TTC549 (cell line): ENCODE measurements at regions not wholly inside any gene's neighbourhood (a gene's known extent, or its start where the extent isn't known, plus 50 kb on each side); places are given as distances from the start of the nearest gene placed in this dataset.
"Not testable (repeated sequence)": the region's sequence is repeated elsewhere in the genome, so short reads cannot be mapped to it uniquely, and the experiment has no call there.

Experiments
- FAIRE-seq: peaks from 2 replicates; lab custom pipeline; 2012; peaks lifted over from hg19 to GRCh38; lab: Jason Lieb, UNC

DNA sequence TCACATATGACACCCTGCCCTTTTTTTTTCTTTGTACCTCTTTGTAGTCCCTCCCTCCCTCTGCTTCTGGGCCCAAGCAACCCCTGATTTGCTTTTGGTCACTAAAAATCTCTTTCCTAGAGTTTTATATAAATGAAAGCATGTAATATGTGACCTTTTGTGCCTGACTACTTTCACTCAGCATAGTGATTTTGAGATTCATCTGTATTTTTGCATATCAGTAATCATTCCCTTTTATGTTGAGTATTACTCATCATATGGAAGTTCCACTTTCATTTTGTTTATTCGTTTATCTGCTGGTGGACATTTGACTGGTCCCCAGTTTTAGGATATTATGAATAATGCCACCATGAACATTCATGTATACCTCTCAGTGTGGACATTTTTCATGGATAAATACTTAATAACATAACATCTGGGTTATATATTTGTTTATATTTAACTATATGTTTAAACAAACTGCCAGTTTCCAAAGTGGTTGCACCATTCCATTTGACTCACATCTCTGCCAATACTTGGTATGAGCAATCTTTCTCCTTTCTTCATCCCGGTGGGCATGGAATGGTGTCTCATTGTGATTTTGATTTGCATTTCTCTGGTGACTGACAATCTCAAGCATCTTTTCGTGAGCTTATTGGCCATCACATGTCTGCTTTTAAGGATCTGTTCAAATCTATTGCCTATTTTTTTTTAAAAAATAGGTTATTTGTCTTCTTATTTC lies 115.7 kb upstream of the S1PR3 start:
- FAIRE-seq, result no peak

DNA sequence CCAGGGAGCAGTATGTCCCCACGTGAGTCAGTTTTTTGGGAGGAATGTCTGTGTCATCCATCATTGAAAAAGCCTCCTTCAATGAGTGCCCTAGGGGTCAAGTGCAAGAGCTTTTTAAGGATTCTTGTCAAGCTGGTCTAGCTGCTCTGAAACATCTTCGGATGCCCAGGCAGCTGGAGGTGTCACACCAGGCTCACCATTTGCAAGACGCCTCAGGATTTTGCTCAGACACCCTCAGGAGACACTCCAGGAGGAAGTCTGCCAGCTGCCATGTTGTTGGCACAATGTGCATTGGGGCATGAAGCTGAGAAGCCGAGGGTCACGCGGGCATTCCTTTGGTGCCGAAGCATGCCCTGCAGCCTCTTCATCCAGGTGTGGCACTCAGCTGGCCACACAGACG lies 111.1 kb upstream of the S1PR3 start:
- FAIRE-seq, result no peak

DNA sequence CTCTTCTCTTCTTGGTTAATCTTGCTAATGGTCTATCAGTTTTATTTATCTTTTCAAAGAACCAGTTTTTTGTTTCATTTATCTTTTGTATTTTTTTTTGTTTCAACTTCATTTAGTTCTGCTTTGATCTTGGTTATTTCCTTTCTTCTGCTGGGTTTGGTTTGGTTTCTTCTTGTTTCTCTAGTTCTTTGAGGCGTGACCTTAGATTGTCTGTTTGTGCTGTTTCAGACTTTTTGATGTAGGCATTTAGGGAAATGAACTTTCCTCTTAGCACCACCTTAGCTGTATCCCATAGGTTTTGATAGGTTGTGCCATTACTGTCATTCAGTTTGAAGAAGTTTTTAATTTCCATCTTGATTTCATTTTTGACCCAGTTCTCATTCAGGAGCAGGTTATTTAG lies 107.0 kb upstream of the S1PR3 start:
- FAIRE-seq, result not testable (repeated sequence)

DNA sequence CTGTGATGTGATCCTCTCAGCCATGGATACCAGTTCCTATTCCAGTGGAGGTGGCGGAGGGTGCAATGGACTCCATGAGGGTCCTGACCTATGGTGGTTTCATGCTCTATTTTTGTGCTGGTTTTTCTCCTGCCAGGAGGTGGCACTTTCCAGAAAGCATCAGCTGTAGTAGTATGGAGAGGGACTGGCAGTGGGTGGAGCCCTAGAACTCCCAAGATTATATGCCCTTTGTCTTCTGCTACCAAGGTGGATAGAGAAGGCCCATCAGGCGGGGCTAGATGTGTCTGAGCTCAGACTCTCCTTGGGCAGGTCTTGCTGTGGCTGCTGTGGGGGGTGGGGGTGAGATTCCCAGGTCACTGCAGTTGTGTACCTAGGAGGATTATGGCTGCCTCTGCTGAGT lies 104.5 kb upstream of the S1PR3 start:
- FAIRE-seq, result not testable (repeated sequence)

DNA sequence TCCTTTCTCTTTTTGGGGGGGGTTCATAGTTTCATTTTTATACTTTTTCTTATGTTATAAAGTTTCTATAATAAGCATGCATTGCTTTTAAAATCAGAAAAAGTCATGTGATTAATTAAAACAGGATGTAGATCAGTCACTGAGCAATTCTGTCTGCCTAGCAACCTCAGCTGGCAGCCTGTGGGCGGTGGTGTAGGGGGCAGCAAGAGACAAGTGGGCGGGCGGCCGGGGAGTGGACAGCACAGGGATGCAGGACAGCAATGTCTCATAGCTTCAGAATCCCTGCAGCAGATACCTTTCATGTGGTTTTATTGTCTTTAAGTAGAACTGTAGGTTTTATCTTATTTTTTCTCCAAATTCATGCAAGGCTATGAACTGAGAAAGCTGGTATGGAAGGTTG lies 101.9 kb upstream of the S1PR3 start:
- no peak for FAIRE-seq

DNA sequence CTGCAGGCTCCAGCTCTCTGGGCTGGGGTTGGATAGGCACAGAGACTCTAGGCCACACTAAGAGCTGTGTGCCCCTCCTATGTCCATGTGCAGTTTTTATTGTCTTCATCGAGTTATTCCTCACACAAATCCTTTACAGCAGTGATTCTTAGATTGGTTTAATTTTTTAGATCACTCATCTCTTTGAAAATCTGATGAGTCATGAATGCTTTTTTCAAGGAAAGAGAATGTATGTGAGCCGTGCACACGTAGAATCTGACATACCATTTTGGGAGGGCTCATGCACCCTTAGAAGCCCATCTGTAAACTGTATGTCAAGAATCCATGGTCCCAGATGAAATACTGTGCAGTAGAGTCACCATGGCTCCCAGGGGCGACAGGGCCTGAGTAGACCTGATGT lies 100.7 kb upstream of the S1PR3 start:
- FAIRE-seq, result no peak

DNA sequence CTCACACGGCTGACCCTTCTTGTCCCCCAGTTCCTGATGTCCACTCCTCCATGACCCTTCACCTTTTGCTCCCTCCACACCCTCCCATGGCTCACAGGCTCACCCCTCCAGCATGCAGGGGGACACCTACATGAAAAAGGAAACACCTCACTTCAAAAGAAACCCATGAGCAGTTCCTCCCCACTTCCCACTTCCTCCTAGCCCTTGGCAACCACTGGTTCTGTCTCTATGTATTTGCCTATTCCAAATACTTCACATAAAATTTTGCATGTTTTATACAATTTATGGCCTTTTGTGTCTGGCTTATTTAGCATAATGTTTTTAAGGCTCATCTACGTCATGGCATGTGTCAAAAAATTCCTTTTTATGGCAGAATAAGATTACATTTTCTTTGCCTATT lies 100.2 kb upstream of the S1PR3 start:
- no peak for FAIRE-seq

DNA sequence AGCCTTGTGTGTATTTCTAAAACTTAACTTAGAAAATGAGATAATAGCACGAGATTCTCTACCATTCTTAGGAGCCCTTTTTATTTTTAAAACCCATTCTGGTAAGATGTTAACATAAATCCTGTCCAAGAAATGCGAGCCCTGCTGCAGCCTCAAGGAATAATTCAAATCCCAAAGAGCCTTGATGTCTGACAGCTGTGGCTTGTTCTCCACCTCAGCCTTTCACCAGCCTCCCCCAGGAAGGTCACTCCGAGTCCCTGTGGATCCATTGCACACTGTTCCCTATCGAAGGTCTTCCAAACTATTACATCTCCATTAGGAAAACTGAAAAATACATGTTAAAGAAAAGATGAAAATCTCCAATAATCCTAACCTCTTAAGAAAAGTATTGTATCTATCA lies 98.5 kb upstream of the S1PR3 start:
- FAIRE-seq, result no peak

DNA sequence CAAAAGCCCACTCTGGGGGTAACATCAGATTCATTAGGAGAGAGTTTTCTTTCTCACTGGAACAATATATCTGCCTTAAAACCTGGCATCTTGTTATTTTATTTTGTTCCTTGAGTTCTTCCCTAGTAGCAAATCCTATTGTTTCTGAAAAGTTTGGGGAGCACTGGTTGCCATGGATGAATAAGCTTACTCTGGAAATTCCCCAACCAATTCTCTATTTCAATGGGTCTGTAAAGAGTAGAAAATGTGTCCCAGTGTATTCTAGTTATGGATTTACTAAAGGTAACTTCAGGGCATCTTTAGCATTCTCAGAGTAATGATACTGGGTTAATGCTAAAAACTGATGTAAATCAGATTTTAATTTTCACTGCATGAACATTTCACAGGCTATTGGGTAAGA lies 94.2 kb upstream of the S1PR3 start:
- FAIRE-seq, result no peak

DNA sequence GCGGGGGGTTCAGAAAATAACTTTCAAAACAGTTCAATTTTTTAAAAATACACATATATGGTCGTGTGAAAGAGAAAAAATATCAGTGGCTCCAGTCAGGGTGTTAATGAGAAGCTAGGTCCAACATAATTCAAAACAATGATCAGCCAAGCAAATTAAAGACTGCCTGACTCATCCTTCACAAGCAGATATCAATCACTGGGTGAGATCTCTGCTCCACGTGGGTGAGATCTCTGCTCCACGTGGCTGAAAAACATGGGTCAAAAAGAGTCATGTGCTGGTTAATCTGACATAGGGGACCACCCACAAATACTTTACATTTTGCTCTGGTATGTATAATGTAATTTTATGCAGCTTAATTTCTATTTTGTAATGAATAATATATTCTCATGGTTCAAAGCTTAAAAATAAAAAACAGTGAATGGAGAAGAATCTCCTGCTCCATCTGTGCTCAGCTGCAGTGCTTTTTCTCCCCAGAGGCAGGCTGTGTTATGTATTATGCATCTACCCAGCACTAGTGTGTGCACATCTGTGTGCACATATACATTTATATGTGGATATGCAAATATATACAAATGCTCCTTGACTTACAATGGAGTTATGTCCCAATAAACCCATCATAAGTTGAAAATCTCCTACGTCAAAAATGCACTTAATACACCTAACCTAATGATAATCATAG lies 93.1 kb upstream of the S1PR3 start:
- FAIRE-seq, result no peak

DNA sequence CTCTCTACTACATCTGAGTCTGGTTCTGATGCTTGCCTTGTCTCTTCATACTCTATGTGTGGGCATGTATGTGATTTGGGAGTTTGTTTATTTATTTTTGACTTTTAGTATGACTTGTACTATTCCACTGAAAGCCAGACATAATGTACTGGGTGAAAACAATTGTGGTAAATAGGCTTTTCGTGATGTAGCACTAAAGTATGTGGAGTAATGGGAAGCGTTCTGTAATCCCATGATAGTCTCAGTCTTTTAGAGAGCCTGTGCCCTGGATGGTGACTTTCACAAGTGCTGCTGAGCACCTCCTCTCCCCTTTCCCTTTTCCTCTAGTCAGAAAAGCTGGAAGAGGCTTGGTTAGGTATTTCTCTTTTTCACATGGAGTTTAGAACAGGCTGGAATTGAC lies 85.8 kb upstream of the S1PR3 start:
- no peak for FAIRE-seq

DNA sequence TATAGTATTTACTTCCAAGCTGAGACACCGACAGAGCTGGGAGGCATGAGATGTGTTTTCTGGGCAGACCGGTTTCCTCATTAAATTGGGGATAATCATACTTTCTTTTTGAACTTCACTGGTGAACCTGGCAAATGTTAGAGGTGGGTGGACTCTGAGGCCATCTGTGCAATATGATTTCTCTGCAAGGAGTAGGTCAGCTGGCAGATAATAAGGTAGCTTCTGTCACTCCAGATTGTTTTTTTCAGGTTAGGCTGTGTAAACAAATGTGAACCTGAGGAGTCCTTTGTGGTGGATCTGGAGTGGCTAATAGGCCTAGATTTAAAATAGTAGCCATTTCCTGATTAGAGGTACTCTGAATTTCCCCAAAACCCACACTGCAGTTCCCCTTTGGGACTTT lies 75.4 kb upstream of the S1PR3 start:
- FAIRE-seq, result no peak

DNA sequence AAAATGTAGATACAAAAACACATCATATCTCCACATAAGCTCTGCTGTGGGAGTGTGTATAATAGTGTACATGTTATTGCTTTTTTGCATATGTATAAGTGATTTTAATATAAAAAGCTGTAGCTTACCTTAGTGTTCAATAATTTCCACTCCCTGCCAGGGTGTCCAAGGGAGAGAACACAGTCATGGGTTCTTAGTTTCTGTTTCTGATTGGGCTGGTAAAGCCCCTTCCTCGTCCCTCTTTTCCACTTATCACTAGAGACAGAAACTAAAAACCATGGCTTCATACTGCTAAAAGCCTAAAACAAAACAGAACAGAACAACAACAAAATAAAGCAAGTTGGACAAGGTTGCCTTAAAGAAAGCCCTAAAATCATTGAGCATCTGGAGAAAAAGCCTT lies 74.4 kb upstream of the S1PR3 start:
- FAIRE-seq, result no peak

DNA sequence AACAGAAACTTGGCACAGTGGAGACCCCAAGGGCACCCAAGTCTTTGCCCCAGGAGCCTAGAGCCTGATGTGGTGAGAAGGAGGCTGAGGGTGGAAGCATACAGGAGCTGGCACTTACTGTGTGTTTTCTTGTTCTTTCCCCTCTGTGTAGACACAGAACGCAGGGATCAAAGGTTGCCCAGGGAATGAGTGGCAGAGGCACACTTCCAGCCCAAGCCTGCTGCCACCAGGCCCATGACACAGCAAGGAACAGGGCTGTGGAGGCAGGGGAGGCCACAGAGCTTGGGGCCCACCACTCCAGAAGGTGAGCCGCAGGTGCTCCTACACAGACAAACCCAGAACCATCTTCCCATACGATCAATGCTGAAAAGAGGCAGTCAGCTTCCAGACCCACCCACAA lies 73.9 kb upstream of the S1PR3 start:
- FAIRE-seq, result no peak

DNA sequence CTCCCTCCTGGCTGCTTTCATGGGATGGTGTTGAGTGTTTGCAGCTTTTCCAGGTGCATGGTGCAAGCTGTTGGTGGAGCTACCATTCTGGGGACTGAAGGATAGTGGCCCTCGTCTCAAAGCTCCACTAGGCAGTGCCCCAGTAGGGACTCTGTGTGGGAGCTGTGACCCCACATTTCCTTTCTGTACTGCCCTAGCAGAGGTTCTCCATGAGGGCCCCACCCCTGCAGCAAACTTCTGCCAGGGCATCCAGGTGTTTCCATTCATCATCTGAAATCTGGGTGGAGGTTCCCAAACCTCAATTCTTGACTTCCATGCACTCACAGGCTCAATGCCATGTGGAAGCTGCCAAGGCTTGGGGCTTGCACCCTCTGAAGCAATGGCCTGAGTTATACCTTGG lies 72.7 kb upstream of the S1PR3 start:
- not testable (repeated sequence) for FAIRE-seq

DNA sequence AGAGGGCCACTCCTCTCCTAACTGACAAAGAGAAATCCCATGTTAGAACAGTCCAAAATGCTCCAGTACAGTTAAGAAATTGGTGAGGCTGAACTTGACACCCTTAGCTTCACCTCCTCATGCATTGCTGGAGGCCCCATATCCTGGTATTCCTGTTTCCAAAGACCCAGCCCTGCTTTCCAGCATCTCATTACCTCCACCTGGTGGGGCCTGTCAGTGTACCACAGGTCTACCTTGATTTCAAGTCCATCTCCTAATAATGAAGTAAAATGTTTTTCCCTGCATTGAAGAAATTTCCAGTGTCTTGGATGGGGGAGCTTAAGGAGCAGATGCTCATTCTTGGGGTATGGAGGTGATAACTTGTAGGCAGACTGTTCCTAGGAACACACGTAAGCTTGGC lies 70.6 kb upstream of the S1PR3 start:
- FAIRE-seq, result no peak

DNA sequence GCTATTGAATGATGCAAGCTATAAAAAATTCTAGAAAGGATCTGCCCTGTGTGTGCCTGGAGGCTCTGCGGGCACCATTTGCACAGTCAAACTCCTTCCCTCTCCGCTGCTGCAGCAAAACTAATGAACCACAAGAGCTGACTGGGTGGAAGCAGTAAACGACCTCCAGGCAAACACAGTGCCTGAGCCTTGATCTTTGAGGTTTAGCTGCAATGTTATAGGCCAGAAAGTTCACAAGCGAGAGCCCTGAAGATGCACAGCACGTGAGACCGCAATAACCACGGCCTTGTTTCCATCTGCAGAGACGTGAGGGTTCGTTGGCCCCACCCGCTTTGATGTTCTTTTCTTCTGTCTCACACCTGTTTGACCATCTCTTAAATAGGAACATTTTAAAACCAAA lies 69.2 kb upstream of the S1PR3 start:
- FAIRE-seq, result no peak

DNA sequence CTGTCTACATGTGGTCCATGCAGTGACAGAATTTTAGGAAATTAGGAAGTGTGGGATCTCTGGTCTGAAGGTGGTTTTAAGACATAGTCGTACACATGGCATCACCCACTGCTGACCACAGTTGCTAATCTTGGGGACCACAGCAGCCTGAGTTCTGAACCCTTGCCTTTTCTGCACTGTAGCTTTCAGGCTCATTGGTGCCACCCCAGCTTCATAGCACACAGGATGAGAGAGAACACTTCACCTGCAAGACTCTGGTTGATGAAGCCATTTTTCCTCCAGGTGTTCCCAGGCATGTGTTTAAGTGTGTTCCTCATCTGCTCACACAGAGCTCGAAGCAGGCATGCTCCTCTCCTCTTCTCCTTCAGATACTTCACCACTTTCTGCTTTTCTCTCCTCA lies 68.2 kb upstream of the S1PR3 start:
- FAIRE-seq, result no peak

DNA sequence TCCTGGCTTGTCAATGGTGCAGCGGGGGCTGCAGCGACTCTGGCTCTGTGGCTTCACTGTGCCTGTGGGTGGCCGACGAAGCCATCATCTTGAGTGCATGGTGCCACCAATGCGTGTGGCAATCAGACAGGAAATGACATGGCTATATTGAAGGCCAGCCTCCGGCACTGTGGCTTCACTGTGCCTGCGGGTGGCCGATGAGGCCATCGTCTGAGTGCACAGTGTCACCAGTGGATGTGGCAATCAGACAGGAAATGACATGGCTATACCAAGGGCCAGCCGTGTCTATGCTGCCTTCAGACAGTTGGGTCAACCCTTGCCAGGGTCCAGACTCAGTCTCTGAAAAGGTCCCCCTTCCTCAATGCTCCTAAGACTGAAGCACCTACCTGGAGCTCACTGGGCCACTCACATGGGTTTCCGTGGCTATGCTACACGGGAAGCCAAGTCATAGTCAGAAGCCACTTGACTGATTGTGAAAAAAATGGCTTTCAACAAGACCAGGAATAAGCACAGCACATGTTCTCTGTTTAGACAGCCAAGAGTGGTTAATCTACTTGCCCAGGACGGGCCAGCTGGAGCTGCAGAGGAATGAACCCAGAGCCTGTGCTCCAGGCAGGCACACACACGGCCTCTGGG lies 67.5 kb upstream of the S1PR3 start:
- FAIRE-seq, result no peak

DNA sequence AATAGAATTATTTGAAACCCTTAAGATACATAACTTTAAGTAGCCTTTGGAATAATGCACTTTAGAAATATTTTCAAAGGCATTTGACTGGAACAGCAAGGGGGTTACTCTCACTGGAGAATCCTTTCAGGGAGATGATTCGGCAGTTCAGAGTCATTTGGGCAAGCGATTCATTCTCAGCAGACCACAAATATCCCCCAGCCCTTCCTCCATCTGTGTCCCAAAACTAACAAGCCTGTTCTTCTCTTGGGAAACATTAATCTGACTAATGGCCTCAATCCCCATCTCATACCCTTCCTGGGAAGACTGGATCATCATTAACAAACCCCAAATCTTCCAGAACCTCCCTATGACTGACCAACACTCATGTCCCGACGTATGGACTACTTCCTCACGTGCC lies 65.8 kb upstream of the S1PR3 start:
- no peak for FAIRE-seq

DNA sequence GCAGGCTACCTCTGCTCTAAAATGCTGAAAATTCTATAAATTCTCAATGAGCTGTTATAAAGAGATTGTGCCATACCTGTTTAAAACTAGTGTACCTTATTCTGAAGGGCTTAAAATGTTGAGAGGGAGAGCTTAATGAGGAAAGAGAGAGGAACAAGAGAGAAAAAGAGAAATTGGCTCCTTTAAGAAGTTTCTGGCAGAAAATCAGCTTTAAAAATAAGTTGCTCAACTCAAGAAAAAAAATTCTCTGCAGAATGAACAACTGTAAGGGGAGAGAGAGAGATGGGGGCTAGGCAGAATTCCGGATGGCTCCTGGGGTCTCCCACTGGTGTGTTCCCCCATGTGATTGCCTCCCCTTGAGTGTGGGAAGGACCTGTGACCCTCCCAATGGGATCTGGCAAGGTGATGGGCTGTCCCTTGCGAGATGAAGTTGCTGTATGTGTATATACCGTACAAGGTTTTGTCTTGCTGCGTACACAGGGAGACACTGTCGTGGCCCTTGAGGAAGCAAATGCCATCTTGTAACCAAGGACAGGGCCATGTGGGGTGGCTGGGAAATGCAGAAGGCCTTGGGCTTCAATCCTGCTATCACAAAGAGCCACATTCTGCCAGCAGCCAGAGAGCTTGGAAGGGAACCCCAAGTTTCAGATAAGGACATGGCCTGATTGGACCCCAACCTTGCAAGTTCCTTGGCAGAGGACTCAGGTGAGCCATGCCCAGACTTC lies 64.3 kb upstream of the S1PR3 start:
- FAIRE-seq, result no peak

DNA sequence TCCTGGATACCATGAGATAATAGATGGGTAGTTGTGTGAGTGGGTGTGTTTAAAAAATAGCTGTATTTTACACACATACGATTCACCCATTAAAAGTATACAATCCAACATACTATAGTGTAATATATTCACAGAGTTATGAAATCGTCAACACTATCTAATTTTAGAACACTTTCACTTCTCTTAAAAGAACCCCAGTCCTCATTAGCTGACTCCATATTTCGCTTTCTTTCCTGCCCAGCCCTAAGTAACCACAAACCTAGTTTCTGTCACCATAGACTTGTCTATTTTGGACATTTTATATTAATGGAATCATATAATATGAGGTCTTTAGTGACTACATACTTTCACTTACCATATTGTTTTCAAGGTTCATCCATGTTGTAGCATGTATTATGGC lies 63.8 kb upstream of the S1PR3 start:
- FAIRE-seq, result no peak

DNA sequence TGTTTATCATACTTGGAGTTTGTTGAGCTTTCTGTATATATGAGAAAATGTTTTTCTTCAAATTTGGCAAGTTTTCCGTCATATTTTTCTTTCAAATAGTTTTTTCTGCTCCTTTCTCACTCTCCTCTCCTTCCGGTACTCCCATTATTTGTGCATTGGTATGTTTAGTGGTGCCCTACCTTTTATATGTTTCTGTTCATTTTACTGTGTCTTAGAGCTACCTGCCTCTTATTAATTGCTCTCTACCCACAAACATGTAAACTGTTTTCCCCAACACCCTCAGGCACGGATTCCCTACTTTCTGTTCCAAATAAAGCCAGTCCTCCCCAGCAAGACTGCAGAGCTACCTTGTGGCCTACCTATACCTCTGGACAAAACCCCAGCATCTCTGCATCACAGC lies 60.6 kb upstream of the S1PR3 start:
- no peak for FAIRE-seq
